ENCODE measurements at regions not wholly inside any gene's neighbourhood (a gene's known extent, or its start where the extent isn't known, plus 50 kb on each side); places are given as distances from the start of the nearest gene placed in this dataset.
"Not testable (repeated sequence)": the region's sequence is repeated elsewhere in the genome, so short reads cannot be mapped to it uniquely, and the experiment has no call there.

GRCh38 chr14:83023369-83023768, 1489.7 kb upstream of the SEL1L start:
- no peak overlapping the region for H3K4me3 ChIP-seq (ENCODE audit: low read depth, low read length)
- no peak for DNase-seq (ENCODE audit: low read depth)

GRCh38 chr14:83041224-83041623, 1507.6 kb upstream of the SEL1L start:
- no peak for DNase-seq (ENCODE audit: low read depth)
- H3K4me3 ChIP-seq (ENCODE audit: low read depth, low read length): no peak overlapping the region

GRCh38 chr14:83042858-83043257, 1509.2 kb upstream of the SEL1L start:
- DNase-seq (ENCODE audit: low read depth): no peak
- H3K4me3 ChIP-seq (ENCODE audit: low read depth, low read length): no peak overlapping the region

- DNase-seq (ENCODE audit: low read depth): no peak
- H3K4me3 ChIP-seq (ENCODE audit: low read depth, low read length): no peak overlapping the region
Measured at GRCh38 chr14:83044001-83044400, 1510.3 kb upstream of the SEL1L start.

- no peak overlapping the region for H3K4me3 ChIP-seq (ENCODE audit: low read depth, low read length)
- no peak for DNase-seq (ENCODE audit: low read depth)
Measured at GRCh38 chr14:83047059-83047830, 1513.6 kb upstream of the SEL1L start.

GRCh38 chr14:83053022-83053710, 1519.5 kb upstream of the SEL1L start:
- no peak overlapping the region for H3K4me3 ChIP-seq (ENCODE audit: low read depth, low read length)
- DNase-seq (ENCODE audit: low read depth): no peak

GRCh38 chr14:83058068-83058467, 1524.4 kb upstream of the SEL1L start:
- DNase-seq (ENCODE audit: low read depth): no peak

GRCh38 chr14:83071888-83072501, 1538.3 kb upstream of the SEL1L start:
- DNase-seq (ENCODE audit: low read depth): no peak
- no peak overlapping the region for H3K4me3 ChIP-seq (ENCODE audit: low read depth, low read length)

More at GRCh38 chr14:83058068-83058467, 1524.4 kb upstream of the SEL1L start:
- H3K4me3 ChIP-seq (ENCODE audit: low read depth, low read length): no peak overlapping the region

GRCh38 chr14:83085136-83085535, 1551.5 kb upstream of the SEL1L start:
- DNase-seq (ENCODE audit: low read depth): no peak
- no peak overlapping the region for H3K4me3 ChIP-seq (ENCODE audit: low read depth, low read length)

GRCh38 chr14:83085725-83086124, 1552.1 kb upstream of the SEL1L start:
- no peak overlapping the region for H3K4me3 ChIP-seq (ENCODE audit: low read depth, low read length)
- no peak for DNase-seq (ENCODE audit: low read depth)

- not testable (repeated sequence) for H3K4me3 ChIP-seq (ENCODE audit: low read depth, low read length); DNase-seq (ENCODE audit: low read depth)
Measured at GRCh38 chr14:83091991-83092956, 1558.6 kb upstream of the SEL1L start.

- no peak for DNase-seq (ENCODE audit: low read depth)
- no peak overlapping the region for H3K4me3 ChIP-seq (ENCODE audit: low read depth, low read length)
Measured at GRCh38 chr14:83096092-83096491, 1562.4 kb upstream of the SEL1L start.

- no peak for DNase-seq (ENCODE audit: low read depth)
Measured at GRCh38 chr14:83101846-83102245, 1568.2 kb upstream of the SEL1L start.

GRCh38 chr14:83118029-83118428, 1584.4 kb upstream of the SEL1L start:
- DNase-seq (ENCODE audit: low read depth): no peak
- no peak overlapping the region for H3K4me3 ChIP-seq (ENCODE audit: low read depth, low read length)

More at GRCh38 chr14:83101846-83102245, 1568.2 kb upstream of the SEL1L start:
- no peak overlapping the region for H3K4me3 ChIP-seq (ENCODE audit: low read depth, low read length)

- DNase-seq (ENCODE audit: low read depth): no peak
- H3K4me3 ChIP-seq (ENCODE audit: low read depth, low read length): no peak overlapping the region
Measured at GRCh38 chr14:83120187-83120586, 1586.5 kb upstream of the SEL1L start.

GRCh38 chr14:83126076-83126475, 1592.4 kb upstream of the SEL1L start:
- no peak overlapping the region for H3K4me3 ChIP-seq (ENCODE audit: low read depth, low read length)
- DNase-seq (ENCODE audit: low read depth): no peak

GRCh38 chr14:83128783-83129182, 1595.1 kb upstream of the SEL1L start:
- H3K4me3 ChIP-seq (ENCODE audit: low read depth, low read length): no peak overlapping the region
- no peak for DNase-seq (ENCODE audit: low read depth)

GRCh38 chr14:83129496-83129895, 1595.8 kb upstream of the SEL1L start:
- no peak for DNase-seq (ENCODE audit: low read depth)
- no peak overlapping the region for H3K4me3 ChIP-seq (ENCODE audit: low read depth, low read length)

GRCh38 chr14:83133981-83134645, 1600.5 kb upstream of the SEL1L start:
- DNase-seq (ENCODE audit: low read depth): no peak
- H3K4me3 ChIP-seq (ENCODE audit: low read depth, low read length): no peak overlapping the region

Measured in skeletal muscle cell (primary cell).